GM21723 (cell line): ENCODE measurements at regions not wholly inside any gene's neighbourhood (a gene's known extent, or its start where the extent isn't known, plus 50 kb on each side); places are given as distances from the start of the nearest gene placed in this dataset.

Experiments used
- ATAC-seq: cut with Tn5 transposase; IDR thresholded peaks from one replicate; pipeline ENCODE4 v1.9.1; 2021; ENCODE audit warnings: mild to moderate bottlenecking, moderate library complexity; ENCODE audit not compliant: unreplicated experiment

DNA sequence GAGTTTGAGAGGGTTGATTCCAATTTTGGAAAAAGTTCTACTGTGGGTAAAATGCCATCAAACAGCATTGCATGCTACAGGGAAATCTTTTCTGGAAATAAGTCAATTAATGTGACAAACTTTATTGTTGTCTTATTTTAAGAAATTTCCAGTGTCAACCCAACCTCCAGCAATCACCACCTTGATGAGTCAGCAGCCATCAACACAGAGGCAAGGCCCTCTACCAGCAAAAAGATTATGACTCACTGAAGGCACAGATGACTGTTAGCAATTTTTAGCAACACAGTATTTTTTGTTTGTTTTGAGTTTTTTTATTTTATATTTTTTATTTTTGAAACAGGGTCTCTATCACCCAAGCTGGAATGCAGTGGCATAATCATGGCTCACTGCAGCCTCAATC lies 165.4 kb upstream of the C1QTNF7 start:
- no peak for ATAC-seq

DNA sequence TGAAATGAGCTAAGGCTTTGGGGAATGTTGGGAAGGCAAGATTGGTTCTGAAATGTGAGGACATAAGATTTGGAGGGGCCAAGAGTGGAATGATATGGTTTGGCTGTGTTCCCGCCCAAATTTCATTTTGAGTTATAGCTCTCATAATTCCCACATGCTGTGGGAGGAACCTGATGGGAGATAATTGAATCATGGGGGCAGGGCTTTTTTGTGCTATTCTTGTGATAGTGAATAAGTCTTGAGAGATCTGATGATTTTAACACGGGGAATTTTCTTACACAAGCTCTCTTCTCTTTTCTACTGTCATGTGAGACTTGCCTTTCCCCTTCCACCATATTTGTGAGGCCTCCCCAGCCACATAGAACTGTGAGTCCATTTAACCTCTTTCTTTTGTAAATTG lies 157.6 kb upstream of the C1QTNF7 start:
- no peak for ATAC-seq

DNA sequence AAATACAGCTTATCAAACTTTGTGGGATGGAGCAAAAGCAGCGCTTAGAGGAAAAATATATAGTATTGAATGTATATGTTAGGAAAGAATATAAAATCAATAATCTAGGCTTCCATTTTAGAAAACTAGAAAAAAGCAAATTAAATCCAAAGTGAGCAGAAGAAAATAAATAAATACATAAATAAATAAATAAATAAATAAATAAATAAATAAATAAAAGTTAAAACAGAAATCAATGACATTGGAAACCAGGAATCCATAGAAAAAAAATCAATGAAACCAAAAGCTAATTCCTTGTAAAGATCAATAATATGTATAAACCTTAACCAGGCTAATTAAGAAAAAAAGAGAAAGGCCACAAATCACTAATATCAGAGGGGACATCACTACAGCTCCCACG lies 141.8 kb upstream of the C1QTNF7 start:
- no peak for ATAC-seq

DNA sequence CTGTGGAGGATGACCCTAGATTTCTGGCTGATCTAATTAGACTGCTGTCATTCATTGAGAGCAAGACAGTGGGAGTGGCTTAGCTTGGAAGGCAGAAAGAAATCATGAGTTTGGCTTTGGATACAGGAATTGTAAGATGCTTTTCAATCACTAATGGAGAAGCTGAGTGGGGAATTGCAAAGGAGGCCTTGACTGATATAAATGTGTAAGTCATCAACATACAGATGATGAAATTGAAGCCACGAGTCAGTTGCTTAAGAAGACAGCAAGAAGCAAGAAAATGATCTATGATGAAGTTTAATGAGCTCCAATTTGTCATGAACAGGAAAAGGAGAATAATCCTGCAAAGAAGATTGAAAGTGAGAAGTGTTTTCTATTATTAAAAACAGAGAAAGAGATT lies 136.7 kb upstream of the C1QTNF7 start:
- no peak for ATAC-seq

DNA sequence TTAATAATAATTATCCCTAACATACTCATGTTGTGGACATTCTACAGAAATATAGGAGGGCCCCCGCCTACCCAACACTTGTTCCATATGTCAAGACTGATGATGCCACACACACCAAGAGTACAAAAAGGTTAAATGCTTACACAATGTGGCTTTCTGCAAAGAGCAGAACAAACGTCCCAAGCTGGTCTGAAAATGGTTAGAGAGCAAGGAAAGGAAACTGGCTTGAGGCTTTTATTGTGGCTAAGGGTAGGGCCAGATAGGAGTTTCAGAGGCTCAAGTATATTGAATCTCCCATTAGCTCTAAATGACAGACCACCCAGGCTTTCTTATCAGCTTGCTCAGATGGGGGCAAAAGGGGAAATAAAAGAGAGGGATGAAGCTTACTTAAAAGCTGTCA lies 134.1 kb upstream of the C1QTNF7 start:
- ATAC-seq, result no peak

DNA sequence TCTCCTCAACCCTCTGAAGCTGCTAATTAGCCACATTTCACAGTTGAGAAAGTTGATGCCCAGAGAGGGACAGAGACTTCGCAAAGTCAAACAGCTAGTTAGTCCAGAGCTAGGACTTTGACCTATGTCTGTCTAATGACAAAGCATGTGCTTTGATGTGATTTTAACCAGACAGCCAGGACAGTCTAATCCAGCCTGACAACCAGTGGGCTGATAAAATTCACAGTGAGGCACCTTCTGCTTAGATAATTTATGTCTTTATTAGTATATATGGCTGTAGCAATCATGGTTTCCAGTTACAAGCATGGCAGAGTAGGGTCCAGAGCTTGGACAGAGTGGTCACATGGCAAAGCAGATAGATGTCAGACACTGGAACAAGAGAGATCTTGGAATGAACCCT lies 133.6 kb upstream of the C1QTNF7 start:
- no peak for ATAC-seq

DNA sequence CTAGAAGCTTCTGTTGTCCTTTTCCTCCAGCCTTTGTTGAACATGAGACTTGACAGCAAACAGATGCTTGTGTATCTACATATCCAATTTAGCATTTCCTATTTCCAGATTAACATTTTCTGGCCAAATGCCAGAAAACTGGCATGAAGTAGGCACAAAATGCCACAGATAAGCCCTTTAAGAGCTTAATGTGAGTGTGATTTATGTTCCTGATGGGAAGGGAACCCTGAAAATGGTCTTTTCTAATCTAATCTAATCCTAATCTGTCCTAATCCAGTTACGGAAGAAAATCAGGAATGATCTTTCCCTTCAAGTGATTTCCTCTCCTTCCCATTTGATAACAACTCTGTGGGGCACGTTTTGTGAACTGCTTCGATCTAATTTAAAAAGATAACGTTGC lies 133.0 kb upstream of the C1QTNF7 start:
- ATAC-seq, result no peak

DNA sequence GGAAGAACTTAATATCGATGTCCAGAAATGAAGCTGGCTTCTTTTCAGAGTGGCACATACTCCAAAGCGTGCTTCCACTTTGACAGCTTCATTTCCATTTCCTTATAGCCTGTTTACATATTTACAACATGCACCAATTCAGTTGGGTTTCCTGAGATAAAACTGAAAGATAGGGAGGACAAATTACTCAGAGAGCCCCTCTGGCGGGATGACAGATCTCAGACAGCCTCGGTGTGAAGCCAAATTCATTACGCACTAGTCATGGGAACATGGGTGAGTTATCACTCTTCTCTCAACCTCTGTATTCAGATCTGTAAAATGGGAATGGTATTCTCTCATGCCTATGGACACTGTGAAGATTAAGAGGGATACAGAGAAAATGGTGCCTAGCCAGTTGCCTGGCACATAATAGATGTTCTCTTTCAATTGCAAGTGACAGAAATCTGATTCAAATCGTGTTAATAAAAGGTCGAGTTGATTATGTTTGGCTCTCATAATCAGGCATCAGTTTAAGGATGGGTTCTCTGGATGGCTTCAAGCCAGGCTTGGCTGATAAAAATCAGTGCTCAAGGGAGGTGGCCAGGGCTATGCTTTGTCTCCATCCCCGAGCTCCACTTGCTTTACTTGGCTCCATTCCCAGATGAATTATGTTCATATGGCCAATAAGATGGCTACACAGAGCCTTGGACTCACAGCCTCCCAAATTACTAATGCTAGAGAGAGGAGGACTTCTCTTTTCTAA lies 132.2 kb upstream of the C1QTNF7 start:
- no peak for ATAC-seq

DNA sequence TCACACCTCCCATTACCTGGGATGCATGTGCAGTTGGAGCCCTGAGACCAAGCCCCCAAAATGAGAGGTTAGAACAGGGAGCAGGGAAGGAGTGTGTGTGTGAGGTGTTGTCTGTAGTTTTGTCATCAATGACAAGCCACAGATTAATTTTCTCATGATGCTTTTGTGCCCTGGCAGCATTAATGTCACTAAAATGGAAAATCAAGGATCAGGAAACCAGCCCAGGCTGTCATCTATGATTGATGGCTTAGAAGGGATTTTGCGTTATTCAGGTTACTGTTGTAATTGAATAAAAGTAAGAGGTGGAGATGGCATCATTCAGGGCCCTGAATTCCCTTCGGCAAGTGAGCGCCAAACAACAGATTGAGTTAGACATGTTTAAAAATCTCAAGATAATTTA lies 130.5 kb upstream of the C1QTNF7 start:
- no peak for ATAC-seq

DNA sequence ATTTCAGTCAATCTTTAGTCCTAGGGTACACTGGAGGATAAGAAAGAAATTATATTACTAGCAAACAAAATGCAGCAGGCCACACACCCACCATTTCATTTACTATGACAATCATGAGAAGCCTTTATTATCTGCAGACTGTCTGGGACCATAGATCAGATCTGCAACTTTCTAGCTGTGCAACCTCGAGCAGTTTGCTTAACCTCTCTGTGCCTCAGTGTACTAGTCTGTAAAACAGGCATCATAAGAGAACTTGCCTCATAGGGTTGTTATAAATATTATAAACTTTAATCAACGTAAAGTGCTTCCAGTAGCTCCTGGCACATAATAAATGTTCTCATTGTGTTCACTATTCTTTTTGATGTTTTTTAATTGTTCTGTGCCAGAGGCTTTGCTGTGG lies 128.2 kb upstream of the C1QTNF7 start:
- no peak for ATAC-seq

DNA sequence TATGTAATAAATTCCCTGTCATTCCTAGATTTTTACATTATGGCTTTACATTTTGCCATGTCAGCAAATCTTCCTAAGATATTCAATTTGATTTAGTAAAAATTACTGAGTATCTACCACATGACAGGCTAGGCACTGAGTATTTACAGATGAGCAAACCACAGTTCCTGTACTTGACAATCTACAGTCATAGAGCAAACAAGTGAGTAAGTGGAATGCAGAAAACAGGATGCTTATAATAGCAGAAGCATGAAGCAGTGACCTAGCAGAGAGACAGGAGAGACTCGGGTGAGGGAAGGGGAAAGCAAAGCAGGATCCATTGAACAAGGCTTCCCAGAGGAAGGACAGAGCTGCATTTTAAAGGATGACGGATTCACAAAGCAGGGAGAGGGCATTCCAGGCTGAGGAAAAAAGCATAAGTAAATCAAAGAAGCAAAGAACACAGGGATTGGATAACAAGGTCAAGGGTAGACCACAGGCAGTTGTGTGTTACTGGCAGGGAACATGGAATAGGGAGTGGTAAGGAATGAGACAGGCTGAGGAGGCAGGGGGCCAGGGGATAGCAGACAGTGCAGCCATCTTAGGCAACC lies 124.7 kb upstream of the C1QTNF7 start:
- no peak for ATAC-seq

DNA sequence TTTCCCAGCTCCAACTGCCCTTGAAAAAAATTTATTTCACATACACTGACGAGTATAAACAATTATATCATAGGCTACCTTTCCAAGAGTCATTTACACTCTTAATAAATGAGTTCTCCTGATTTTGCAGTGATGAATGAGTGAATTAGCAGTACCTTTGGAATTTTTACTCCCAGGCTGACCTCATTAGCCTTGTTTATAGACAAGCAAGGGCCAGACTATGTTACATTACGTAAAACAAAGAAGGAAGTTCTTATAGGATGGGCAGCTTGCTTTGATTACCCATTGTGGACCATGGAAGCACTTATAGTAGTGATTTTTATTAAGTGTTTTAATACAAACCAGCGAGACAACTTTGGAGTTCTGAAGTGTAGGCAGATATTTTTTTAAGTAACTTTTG lies 112.9 kb upstream of the C1QTNF7 start:
- no peak for ATAC-seq

DNA sequence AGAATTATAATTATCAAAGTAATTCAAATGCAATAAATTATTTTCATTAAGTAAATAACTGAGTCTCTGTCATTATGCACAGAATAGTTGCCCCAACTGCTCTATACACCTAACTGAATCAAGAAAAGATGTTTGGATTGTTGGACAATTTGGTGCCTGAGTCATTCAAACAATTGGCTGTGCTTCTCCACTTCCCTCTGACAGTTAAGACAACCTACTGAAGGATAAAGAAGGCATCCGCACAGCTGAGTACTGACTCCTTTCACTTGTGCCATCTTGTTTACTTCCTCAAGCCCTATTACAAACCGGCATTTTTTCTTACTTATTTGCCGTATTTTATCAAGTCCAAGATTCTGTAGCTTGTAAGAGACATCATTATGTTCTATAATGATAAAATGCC lies 110.6 kb upstream of the C1QTNF7 start:
- no peak for ATAC-seq

DNA sequence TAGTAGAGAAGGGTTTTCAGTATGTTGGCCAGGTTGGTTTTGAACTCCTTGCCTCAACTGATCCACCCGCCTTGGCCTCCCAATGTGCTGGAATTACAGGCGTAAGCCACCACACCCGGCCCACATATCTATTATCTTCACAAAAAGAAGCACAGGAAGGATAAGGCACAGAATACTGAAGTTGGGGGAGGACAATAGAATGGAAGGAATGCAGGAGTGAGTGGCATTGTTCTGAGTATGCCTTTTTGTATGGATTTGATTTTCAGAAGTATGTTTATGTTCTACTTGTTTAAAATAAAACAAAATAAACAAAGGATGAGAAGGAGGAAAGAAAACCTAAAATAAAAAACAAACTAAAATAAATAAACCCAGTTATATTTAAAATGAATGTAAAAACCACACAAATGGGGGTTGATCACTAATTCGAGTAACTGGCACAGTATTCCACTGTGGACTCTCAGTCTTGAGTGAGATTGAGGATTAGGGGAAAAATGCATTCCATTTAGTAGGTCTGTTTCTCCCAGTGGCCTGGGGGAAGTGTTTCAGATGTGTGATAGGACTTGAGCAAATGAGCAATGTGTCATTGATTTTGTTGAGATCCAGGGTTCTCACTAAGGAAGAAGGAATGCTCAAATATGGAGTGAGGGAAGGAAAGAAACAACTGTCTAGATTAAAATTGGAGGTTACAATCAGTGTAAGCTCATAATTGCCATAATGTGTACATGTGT lies 109.0 kb upstream of the C1QTNF7 start:
- no peak for ATAC-seq

DNA sequence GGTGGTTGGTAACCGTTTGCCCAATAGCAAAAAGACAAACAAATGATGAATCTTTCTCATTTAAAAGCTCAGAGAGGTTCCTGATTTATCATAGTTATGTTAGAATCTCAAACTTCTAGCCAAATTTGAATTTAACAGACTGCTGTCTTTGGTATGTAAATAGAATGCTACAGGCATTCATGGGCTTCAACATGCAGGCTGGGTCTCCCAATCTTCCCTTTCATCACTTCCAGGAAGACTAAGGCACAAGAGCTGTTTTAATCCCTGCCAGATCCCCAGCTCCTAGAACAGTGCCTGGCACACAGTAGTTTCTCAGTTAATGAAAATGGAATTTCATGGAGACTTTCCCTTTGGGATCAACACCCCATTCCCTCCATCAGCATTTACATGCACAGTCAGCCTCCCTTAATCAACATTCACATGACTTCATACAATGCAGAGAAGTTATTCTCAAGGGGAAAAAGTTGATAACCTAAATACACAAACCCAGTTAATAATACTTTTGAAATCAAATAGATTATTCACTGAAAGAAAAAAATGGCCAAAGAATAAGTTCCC lies 107.6 kb upstream of the C1QTNF7 start:
- no peak for ATAC-seq

DNA sequence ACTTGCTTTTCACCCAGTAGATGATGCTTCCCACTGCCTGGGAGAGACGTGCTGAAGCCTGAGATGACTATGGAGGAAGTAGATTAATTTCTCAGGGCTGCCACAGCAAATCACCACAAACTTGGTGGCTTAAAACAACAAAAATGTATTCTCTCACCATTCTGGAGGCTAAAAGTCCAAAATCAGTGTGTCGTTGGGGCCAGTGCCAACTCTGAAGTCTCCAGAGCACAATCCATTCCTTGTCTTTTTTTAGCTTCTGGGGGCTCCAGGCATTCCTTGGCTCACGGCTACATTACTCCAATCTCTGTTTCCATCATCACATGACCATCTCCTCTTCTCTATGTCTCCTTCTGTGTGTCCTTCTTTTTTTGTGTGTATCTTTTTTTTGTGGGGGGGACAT lies 105.8 kb upstream of the C1QTNF7 start:
- no peak for ATAC-seq

DNA sequence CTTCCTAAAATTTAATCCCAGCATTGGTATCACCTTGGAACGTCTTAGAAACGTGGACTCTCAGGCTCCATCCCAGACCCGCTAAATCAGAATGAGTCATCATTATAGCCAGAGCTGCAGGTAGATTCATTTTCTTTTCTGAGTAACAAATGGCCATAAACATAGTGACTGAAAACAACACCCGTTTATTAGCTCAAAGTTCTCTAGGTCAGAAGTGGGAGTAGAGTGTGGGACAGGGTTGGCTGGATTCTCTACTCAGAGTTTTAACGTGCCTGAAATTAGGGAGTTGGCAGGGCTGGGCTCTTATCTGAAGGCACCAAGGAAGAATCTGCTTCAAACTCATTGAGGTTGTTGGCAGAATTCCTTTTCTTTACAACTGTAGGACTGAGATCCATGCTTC lies 101.8 kb upstream of the C1QTNF7 start:
- ATAC-seq, result no peak

DNA sequence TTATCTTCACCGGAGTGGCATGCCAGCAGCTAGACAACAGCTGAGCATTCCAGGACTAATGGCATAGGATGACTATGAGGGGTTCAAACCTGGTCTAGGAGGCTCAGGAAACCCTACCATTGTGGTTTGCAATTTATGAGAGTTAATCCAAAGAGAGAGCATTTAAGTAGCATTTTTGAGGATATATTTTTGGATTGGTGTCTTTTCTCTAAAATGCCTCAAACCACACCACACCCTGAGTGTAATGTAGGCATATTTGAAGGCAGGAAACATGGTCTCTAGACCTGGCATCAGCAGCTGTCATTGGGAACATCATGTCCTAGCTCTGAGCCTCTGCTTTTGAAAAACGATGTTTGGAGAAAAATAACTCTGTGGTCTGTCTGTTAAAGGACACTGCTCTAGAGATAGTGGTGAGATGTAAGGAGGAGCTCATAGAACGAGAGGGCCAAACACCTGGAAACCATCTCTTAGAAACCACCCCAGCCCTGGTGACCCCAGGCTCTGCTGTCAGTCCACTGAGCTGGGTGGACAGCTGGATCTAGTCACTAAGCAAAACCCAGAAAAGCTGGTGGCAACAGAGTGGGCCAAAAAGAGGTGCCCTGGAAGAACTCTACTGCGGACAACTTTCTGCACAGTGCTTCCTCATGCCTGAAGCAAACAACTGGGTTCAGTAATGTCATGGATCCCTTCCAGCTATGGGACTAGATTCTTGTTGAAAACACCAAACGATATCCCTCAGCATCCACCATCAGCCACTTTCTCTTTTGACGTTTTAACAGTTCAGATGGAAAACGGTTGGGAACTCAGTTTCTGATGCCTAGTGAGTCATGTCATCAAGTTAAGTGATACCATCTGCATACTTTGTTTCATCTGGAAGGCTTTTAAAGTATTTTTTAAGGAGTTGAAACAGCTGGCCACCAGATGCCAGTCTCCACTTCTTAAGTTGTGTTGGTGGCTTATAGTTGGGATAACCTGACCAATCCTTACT lies 100.2 kb upstream of the C1QTNF7 start:
- no peak for ATAC-seq

DNA sequence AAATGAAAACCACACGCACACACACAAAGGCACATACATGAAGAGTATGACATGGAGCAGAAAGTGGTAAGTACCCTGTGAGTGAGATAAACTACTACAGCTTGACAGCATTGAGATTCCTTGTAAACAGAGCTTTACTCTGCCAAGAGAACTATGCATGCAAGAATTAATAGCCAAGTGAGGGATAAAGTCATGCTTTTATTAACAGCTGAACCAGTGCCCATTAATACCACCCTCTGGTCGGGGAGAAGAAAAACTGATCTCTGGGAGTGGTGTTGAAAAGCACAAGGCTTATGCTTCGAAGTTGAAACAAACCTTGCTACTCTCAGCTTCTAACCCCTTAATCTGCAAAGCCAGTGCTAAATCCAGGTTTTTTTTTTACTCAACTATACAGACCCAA lies 95.9 kb upstream of the C1QTNF7 start:
- no peak for ATAC-seq

DNA sequence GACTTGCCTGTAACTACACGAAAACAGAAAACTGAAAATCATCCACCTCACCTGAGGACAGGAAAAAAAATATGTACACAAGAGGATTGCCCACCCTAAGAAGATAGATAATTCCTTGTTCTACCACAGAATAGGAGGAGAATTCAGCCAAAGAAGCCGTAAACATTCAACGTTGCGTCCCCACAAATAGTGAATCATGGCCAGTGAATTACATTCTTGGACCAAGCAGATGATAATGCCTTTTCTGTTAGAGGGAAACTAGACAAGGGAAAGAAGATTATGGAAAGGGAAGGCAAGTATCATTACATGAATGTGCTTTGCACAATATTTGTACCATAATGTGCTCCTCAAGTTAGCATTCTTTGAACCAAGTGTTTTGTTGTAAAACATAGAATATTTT lies 95.5 kb upstream of the C1QTNF7 start:
- no peak for ATAC-seq
